CD8-positive, alpha-beta memory T cell (primary cell): ENCODE measurements at regions not wholly inside any gene's neighbourhood (a gene's known extent, or its start where the extent isn't known, plus 50 kb on each side); places are given as distances from the start of the nearest gene placed in this dataset.
A peak's percentile ranks its signal among the peaks of the same experiment; 100 is the strongest.
"Not testable (repeated sequence)": the region's sequence is repeated elsewhere in the genome, so short reads cannot be mapped to it uniquely, and the experiment has no call there.

Experiments used
- CTCF ChIA-PET: fragments of 350-600 bp; sonication (Branson Sonifier 250); formaldehyde crosslinking; loops from one replicate; lab custom pipeline; 2021; ENCODE audit warnings: antibody characterized with exemption; lab: Charles Lee
- POLR2A ChIA-PET: fragments of 350-600 bp; sonication (Branson Sonifier 250); formaldehyde crosslinking; loops from one replicate; lab custom pipeline; 2021; ENCODE audit warnings: antibody characterized with exemption; lab: Charles Lee
- DNase-seq, 5 donors: peaks; one replicate each; pipeline versions ENCODE4 v3.0.0 to v3.0.0-alpha.2; 2020 to 2022; ENCODE audit warnings: mixed read lengths in 1 of 5
- H3K27ac ChIP-seq: one replicate; pipeline ENCODE4 v1.7.0; 2013; ENCODE audit warnings: low read depth, mild to moderate bottlenecking, low read length, moderate library complexity
- H3K27me3 ChIP-seq: 2 replicates; pipeline ENCODE4 v1.7.0; 2013; ENCODE audit warnings: low read length, mild to moderate bottlenecking; ENCODE audit not compliant: insufficient read depth, poor library complexity, severe bottlenecking
- H3K36me3 ChIP-seq: 2 replicates; pipeline ENCODE4 v1.7.0; 2013; ENCODE audit warnings: mild to moderate bottlenecking, low read length, moderate library complexity; ENCODE audit not compliant: insufficient read depth
- H3K4me1 ChIP-seq: 2 replicates; pipeline ENCODE4 v1.7.0; 2013; ENCODE audit warnings: mild to moderate bottlenecking, low read length, moderate library complexity; ENCODE audit not compliant: insufficient read depth
- H3K4me3 ChIP-seq: 2 replicates; pipeline ENCODE4 v1.7.0; 2013; ENCODE audit warnings: mild to moderate bottlenecking, low read length
- H3K9me3 ChIP-seq: 2 replicates; pipeline ENCODE4 v1.7.0; 2013; ENCODE audit warnings: mild to moderate bottlenecking, low read length
- H3K27ac Mint-ChIP-seq, 8 donors: one replicate each; pipeline ENCODE4 v1.8.0; 2020 to 2021; ENCODE audit warnings: mixed read lengths in 8 of 8, mild to moderate bottlenecking in 6 of 8, inconsistent platforms in 3 of 8, moderate library complexity in 3 of 8
- H3K27me3 Mint-ChIP-seq, 2 donors: one replicate each; pipeline ENCODE4 v1.8.0; 2020 to 2021; ENCODE audit warnings: mixed read lengths in 2 of 2, mild to moderate bottlenecking in 1 of 2, moderate library complexity in 1 of 2
- H3K36me3 Mint-ChIP-seq, 3 donors: one replicate each; pipeline ENCODE4 v1.8.0; 2020 to 2021; ENCODE audit warnings: mixed read lengths in 3 of 3, inconsistent platforms in 1 of 3, mild to moderate bottlenecking in 1 of 3
- H3K4me1 Mint-ChIP-seq, 3 donors: one replicate each; pipeline ENCODE4 v1.8.0; 2020 to 2021; ENCODE audit warnings: mixed read lengths in 3 of 3, inconsistent platforms in 1 of 3, mild to moderate bottlenecking in 1 of 3
- H3K4me3 Mint-ChIP-seq, 7 donors: one replicate each; pipeline ENCODE4 v1.8.0; 2020 to 2021; ENCODE audit warnings: mixed read lengths in 7 of 7, mild to moderate bottlenecking in 6 of 7, moderate library complexity in 4 of 7, inconsistent platforms in 2 of 7
- H3K9me3 Mint-ChIP-seq, 5 donors: one replicate each; pipeline ENCODE4 v1.8.0; 2020 to 2022; ENCODE audit warnings: mixed read lengths in 5 of 5, mild to moderate bottlenecking in 3 of 5, moderate library complexity in 2 of 5, inconsistent platforms in 1 of 5

DNA sequence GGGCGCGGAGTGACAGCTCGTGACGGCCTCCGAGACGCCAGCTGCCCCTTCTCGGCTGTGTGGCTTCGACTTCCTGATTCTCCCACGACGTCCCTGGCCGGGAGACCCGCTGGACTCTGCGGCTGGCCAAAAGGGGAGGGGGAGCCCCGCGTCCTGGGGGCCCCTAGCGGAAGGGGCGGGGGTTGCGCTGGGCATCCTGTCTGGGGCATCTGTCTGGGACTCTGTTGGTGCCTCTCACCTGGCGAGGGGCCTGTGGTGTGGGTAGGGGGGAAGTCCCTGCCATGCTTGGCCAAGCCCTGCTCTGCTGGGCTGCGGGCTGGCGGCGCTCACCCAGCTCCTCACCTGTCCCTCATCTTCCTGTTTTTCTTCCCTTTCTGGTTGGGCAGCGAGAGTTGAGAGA lies 171.6 kb upstream of the OSBPL11 start:
- peak overlapping the region in 4 of 8 donors; percentile 50 to 88 (median 65) for H3K27ac Mint-ChIP-seq
- H3K27me3 Mint-ChIP-seq: peaks cover 17 to 24% of the 10 kb centered on the region in 2 donors
- H3K4me3 ChIP-seq, H3K9me3 Mint-ChIP-seq, POLR2A ChIA-PET, H3K27me3 ChIP-seq, H3K36me3 Mint-ChIP-seq, H3K9me3 ChIP-seq, H3K36me3 ChIP-seq, H3K4me1 ChIP-seq, H3K27ac ChIP-seq: not testable (repeated sequence)
- CTCF ChIA-PET: interaction anchor here (0.6 to 1.0 kb wide), 5 partner anchors 38 to 430 kb away, joined by 3 to 4 read pairs (median 3); no protein-coding TSS in a partner anchor
- peak overlapping the region; percentile 70 to 92 (median 80) for H3K4me3 Mint-ChIP-seq
- DNase-seq: peak in 1 of 5 donors; percentile 8
- H3K4me1 Mint-ChIP-seq: peaks cover 0 to 23% (median 8%) of the 10 kb centered on the region in 3 donors

DNA sequence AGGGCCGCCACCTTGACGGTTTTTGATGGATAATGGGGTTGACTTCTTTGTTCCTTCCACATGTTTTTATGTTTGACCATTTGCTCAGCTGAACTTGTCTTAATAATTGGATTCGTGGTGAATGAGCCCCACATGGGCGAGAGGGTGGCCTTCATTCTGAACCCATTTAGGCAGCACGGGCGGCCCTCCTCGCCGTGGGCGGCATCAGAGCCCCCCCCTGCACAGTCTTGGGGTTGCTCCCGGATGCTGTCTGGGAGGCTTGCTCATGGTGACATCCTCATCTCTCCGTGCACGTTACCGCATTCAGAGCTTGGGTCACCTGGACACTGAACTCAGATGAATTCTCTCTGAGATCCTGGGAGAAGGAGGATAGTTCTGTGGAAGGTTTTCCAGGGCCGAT lies 172.3 kb upstream of the OSBPL11 start:
- CTCF ChIA-PET: no interaction called here
- Histone ChIP-seq H3K36me3 (no peaks in the 10 kb centered on the region), H3K27me3 (no peaks in the 10 kb centered on the region), H3K4me1 (no peaks in the 10 kb centered on the region), H3K27ac (no peak overlapping the region), H3K4me3 (no peak overlapping the region), H3K9me3 (no peaks in the 10 kb centered on the region)
- POLR2A ChIA-PET: no interaction called here
- H3K27ac Mint-ChIP-seq: peak overlapping the region in 1 of 8 donors; percentile 88
- H3K9me3 Mint-ChIP-seq: no peaks in the 10 kb centered on the region
- H3K27me3 Mint-ChIP-seq: peaks cover 17% of the 10 kb centered on the region in 2 donors
- H3K4me1 Mint-ChIP-seq: peaks cover 0 to 19% (median 8%) of the 10 kb centered on the region in 3 donors
- DNase-seq: no peak
- H3K4me3 Mint-ChIP-seq: peak overlapping the region; percentile 70 to 92 (median 80)
- H3K36me3 Mint-ChIP-seq: no peaks in the 10 kb centered on the region

DNA sequence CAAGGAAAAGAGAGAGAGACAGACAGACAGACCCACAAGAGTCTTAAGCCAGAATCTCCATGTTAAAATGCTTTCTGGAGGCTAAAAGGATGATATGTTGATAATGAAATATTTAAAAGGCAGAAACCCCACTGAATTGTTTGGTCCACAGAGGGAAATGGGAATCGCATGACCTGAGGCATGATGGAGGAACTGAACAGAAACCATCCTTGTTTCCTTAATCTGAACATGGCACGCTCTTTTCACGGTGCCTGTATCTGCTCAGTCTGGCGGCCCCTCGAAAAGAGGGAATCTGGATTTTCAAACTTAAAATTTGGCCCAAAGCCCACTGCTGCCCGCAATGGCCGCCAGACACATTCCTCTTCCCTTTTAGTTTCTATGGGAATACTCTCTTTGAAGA lies 173.5 kb upstream of the OSBPL11 start:
- H3K4me1 ChIP-seq, POLR2A ChIA-PET, H3K36me3 Mint-ChIP-seq, H3K4me3 ChIP-seq, H3K27ac Mint-ChIP-seq, H3K36me3 ChIP-seq, H3K27me3 ChIP-seq, H3K9me3 ChIP-seq, DNase-seq, CTCF ChIA-PET, H3K27ac ChIP-seq, H3K9me3 Mint-ChIP-seq: not testable (repeated sequence)
- H3K27me3 Mint-ChIP-seq: peaks cover 13 to 17% of the 10 kb centered on the region in 2 donors
- peaks cover 0 to 12% (median 8%) of the 10 kb centered on the region in 3 donors for H3K4me1 Mint-ChIP-seq
- peak overlapping the region in 1 of 7 donors; percentile 38 for H3K4me3 Mint-ChIP-seq

DNA sequence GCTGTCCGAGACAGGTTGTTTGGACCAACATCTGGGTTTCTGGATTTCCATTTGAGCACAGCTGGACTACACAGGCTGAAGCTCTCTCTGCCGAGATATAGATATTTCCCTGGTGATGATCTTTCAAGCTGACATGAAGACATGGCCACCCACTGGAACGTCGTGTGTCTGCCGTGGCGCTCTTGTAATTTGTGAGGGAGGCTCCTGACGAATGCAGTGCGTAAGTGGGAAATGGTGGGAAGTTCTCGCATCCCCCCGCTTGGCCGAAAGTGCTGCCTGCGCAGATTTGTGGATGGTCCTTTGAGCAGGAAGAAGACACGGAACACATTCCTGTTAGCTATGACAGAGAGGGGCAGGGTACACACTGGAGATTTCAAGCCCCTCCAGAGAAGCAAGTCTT lies 176.2 kb upstream of the OSBPL11 start:
- H3K9me3 ChIP-seq, H3K27me3 ChIP-seq, POLR2A ChIA-PET, H3K4me3 ChIP-seq, H3K36me3 ChIP-seq, H3K27ac ChIP-seq, CTCF ChIA-PET, H3K4me1 ChIP-seq, H3K4me1 Mint-ChIP-seq, DNase-seq, H3K27ac Mint-ChIP-seq, H3K4me3 Mint-ChIP-seq, H3K9me3 Mint-ChIP-seq, H3K36me3 Mint-ChIP-seq, H3K27me3 Mint-ChIP-seq: not testable (repeated sequence)

DNA sequence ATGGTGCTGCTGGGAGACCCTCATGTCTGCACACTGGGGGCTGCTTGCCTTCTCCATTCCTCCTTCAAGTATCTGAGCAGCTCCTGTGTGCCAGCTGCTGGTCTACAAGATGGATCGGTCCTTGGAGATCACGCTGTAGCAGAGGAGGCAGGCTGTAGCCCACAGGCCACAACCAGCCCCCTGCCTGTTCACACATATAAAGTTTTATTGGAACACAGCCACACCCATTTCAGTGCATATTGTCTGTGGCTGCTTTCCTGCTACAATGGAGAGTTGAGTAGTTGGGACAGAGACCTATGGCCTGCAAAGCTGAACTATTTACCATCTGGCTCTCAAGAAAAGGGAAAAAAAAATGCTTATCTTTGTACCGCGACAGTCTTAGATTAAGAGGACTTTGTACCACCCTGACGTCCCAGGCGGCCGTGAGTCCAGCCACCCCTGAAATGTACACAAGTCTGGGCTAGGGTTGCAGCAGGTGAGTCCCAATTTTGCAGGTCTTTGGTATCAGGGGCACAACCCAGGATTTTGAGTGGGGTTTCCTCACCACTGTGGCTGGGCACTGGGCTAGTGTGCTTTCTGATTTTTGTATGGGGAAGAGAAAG lies 179.2 kb upstream of the OSBPL11 start:
- H3K36me3 Mint-ChIP-seq, H3K4me1 Mint-ChIP-seq, DNase-seq, POLR2A ChIA-PET, H3K27me3 Mint-ChIP-seq, CTCF ChIA-PET, H3K4me3 Mint-ChIP-seq, H3K4me3 ChIP-seq, H3K36me3 ChIP-seq, H3K27me3 ChIP-seq, H3K4me1 ChIP-seq, H3K9me3 ChIP-seq, H3K27ac ChIP-seq, H3K9me3 Mint-ChIP-seq: not testable (repeated sequence)
- H3K27ac Mint-ChIP-seq: peak overlapping the region in 1 of 8 donors; percentile 11

DNA sequence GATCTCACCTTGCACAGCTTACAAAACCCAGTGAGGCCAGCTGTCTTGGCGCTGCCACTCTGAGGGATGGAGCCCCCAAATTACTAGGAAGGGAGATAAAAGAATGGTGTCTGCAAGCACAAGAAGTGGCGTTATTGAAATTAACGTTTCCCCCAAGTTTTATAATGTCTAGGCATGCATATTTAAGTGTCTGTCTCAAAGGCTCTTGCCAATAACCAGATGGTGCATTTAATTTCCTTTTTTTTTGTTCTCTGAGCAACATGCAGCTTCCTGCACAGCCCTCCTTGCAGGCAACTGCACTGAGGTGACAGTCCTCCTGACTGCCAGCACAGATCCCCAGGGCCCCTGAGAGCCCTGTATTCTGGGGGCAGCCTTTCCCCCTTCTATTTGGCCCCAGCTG lies 179.8 kb upstream of the OSBPL11 start:
- H3K27ac ChIP-seq, H3K36me3 ChIP-seq, DNase-seq, H3K4me1 ChIP-seq, CTCF ChIA-PET, H3K9me3 Mint-ChIP-seq, H3K27ac Mint-ChIP-seq, H3K4me3 Mint-ChIP-seq, H3K27me3 ChIP-seq, H3K36me3 Mint-ChIP-seq, H3K4me3 ChIP-seq, H3K9me3 ChIP-seq, POLR2A ChIA-PET, H3K27me3 Mint-ChIP-seq, H3K4me1 Mint-ChIP-seq: not testable (repeated sequence)

DNA sequence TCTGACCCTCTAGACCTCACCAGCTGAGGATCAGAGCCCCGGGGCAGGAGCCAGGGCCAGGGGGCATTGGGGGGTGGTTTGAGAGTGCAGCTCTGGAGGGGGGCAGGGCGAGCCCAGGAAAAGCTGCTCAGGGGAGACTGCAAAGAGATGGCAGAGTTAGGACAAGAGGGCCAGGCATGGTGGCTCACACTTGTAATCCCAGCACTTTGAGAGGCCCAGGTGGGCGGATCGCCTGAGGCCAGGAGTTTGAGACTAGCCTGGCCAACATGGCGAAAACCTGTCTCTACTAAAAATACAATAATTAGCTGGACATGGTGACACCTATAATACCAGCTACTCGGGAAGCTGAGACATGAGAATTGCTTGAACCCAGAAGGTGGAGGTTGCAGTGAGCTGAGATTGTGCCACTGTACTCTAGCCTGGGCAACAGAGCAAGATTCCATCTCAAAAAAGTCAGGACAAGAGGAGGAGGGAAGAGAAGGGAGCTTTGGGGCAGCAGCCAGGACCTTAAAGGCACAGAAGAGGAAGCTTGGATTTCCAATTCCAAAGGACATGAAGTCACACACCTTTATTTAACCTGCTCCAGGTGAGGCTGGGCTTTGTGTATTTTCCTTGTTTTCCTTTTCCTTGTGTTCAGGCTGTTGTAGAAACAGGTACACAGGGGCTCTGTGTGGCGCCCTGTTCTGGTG lies 180.5 kb upstream of the OSBPL11 start:
- H3K4me3 ChIP-seq, H3K27ac ChIP-seq, H3K9me3 Mint-ChIP-seq, H3K4me3 Mint-ChIP-seq, H3K36me3 ChIP-seq, H3K9me3 ChIP-seq, H3K27me3 Mint-ChIP-seq, H3K36me3 Mint-ChIP-seq, CTCF ChIA-PET, H3K4me1 ChIP-seq, H3K27me3 ChIP-seq, POLR2A ChIA-PET, H3K27ac Mint-ChIP-seq, DNase-seq, H3K4me1 Mint-ChIP-seq: not testable (repeated sequence)

DNA sequence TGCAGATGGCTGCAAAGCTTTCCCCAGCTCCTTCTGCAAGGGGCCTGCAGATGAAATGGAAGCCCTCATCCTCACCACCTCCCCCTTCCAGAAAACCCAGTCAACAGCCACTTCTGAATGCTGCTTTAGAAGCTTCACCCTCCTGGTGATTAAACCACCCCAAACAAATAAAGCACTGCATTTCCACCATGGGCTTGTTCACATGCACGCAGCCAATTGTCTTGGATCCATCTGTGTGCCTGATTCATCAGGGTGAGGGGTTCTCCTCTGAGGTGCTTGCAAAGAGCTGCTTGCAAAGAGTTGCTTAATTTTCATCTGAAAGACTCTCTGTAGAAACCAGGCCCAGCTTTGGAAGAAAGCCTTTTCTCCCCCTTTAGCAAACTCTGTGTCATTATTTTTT lies 184.0 kb upstream of the OSBPL11 start:
- H3K36me3 Mint-ChIP-seq, DNase-seq, H3K36me3 ChIP-seq, H3K27ac ChIP-seq, H3K4me1 Mint-ChIP-seq, H3K27me3 ChIP-seq, H3K9me3 ChIP-seq, H3K9me3 Mint-ChIP-seq, H3K4me1 ChIP-seq, CTCF ChIA-PET, H3K27ac Mint-ChIP-seq, H3K4me3 ChIP-seq, H3K27me3 Mint-ChIP-seq, H3K4me3 Mint-ChIP-seq, POLR2A ChIA-PET: not testable (repeated sequence)
